ENCODE measurements at regions not wholly inside any gene's neighbourhood (a gene's known extent, or its start where the extent isn't known, plus 50 kb on each side); places are given as distances from the start of the nearest gene placed in this dataset.
A peak's percentile ranks its signal among the peaks of the same experiment; 100 is the strongest.

DNA sequence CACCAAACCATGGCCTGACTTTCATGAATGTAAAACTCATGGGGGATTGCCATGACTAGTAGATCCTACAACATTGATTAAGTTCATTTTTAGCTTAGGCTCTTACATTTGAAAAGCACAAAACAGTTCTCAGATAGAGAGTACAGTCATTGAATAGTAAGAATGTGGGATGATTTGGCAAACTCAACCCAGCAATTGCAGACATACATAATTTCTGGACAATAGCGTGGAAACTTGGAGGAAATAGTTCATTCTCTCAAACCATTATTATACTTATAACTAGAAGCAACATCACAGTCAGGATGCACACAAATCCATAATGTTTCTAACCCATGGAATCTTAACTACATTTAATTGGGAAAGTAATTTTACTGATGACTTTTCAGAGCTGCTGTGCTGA lies 598.2 kb downstream of the LMO4 start:
- no peak overlapping the region for H3K27ac ChIP-seq (ENCODE audit: insufficient read depth, low read length)
- no peak overlapping the region for H3K4me3 ChIP-seq (replicated peaks in 1 of 4; ENCODE audit: control extremely low read depth in 1 of 4, insufficient read depth in 1 of 4, low read depth in 3 of 4, low read length in 4 of 4)
- no peaks in the 10 kb centered on the region for H3K27me3 ChIP-seq (ENCODE audit: control insufficient read depth, insufficient read depth, low read length)
- H3K9me3 ChIP-seq (ENCODE audit: control insufficient read depth, insufficient read depth, low read depth, low read length), result no peaks in the 10 kb centered on the region
- H4K20me1 ChIP-seq (ENCODE audit: control insufficient read depth, extremely low read depth, insufficient read depth, low read length), result no peaks in the 10 kb centered on the region
- no peaks in the 10 kb centered on the region for H3K4me1 ChIP-seq (ENCODE audit: control insufficient read depth, extremely low read depth, insufficient read depth, low read length)
- DNase-seq (ENCODE audit: low read depth in 2 of 2), result peak in 1 of 2 donors; percentile 13
- no peaks in the 10 kb centered on the region for H3K36me3 ChIP-seq (ENCODE audit: control insufficient read depth, insufficient read depth, low read length)
- H3K4me2 ChIP-seq (ENCODE audit: extremely low read depth, insufficient read depth, low read length), result no peak overlapping the region
- TF ChIP-seq CTCF (conservative IDR thresholded peaks at IDR 0.05 in 1 of 2, IDR thresholded peaks at IDR 0.05 in 1 of 2; ENCODE audit: low read depth in 1 of 2, low read length in 2 of 2) (no peak), EZH2 (IDR thresholded peaks at IDR 0.05; ENCODE audit: low read length, missing control alignments) (no peak)
- no peaks in the 10 kb centered on the region for H3K79me2 ChIP-seq (ENCODE audit: control insufficient read depth, insufficient read depth, low read length)
- H3K9ac ChIP-seq (ENCODE audit: insufficient read depth, low read length), result no peak overlapping the region
- H2AFZ ChIP-seq (ENCODE audit: low read length), result no peak overlapping the region

GRCh38 chr1:87927391-87928280 lies 599.0 kb downstream of the LMO4 start:
- no peaks in the 10 kb centered on the region for H3K9me3 ChIP-seq (ENCODE audit: control insufficient read depth, insufficient read depth, low read depth, low read length)
- no peak overlapping the region for H3K27ac ChIP-seq (ENCODE audit: insufficient read depth, low read length)
- no peak overlapping the region for H2AFZ ChIP-seq (ENCODE audit: low read length)
- H4K20me1 ChIP-seq (ENCODE audit: control insufficient read depth, extremely low read depth, insufficient read depth, low read length), result no peaks in the 10 kb centered on the region
- TF ChIP-seq CTCF (conservative IDR thresholded peaks at IDR 0.05 in 1 of 2, IDR thresholded peaks at IDR 0.05 in 1 of 2; ENCODE audit: low read depth in 1 of 2, low read length in 2 of 2) (no peak), EZH2 (IDR thresholded peaks at IDR 0.05; ENCODE audit: low read length, missing control alignments) (no peak)
- H3K27me3 ChIP-seq (ENCODE audit: control insufficient read depth, insufficient read depth, low read length), result no peaks in the 10 kb centered on the region
- no peak overlapping the region for H3K9ac ChIP-seq (ENCODE audit: insufficient read depth, low read length)
- no peak overlapping the region for H3K4me2 ChIP-seq (ENCODE audit: extremely low read depth, insufficient read depth, low read length)
- H3K4me3 ChIP-seq (replicated peaks in 1 of 4; ENCODE audit: control extremely low read depth in 1 of 4, insufficient read depth in 1 of 4, low read depth in 3 of 4, low read length in 4 of 4), result no peak overlapping the region
- DNase-seq (ENCODE audit: low read depth in 2 of 2), result peak in 1 of 2 donors; percentile 74
- no peaks in the 10 kb centered on the region for H3K36me3 ChIP-seq (ENCODE audit: control insufficient read depth, insufficient read depth, low read length)
- H3K4me1 ChIP-seq (ENCODE audit: control insufficient read depth, extremely low read depth, insufficient read depth, low read length), result no peaks in the 10 kb centered on the region
- no peaks in the 10 kb centered on the region for H3K79me2 ChIP-seq (ENCODE audit: control insufficient read depth, insufficient read depth, low read length)

GRCh38 chr1:87928623-87929022 lies 599.9 kb downstream of the LMO4 start:
- no peak overlapping the region for H3K4me3 ChIP-seq (replicated peaks in 1 of 4; ENCODE audit: control extremely low read depth in 1 of 4, insufficient read depth in 1 of 4, low read depth in 3 of 4, low read length in 4 of 4)
- no peaks in the 10 kb centered on the region for H3K36me3 ChIP-seq (ENCODE audit: control insufficient read depth, insufficient read depth, low read length)
- H4K20me1 ChIP-seq (ENCODE audit: control insufficient read depth, extremely low read depth, insufficient read depth, low read length), result no peaks in the 10 kb centered on the region
- no peaks in the 10 kb centered on the region for H3K79me2 ChIP-seq (ENCODE audit: control insufficient read depth, insufficient read depth, low read length)
- no peaks in the 10 kb centered on the region for H3K4me1 ChIP-seq (ENCODE audit: control insufficient read depth, extremely low read depth, insufficient read depth, low read length)
- H2AFZ ChIP-seq (ENCODE audit: low read length), result no peak overlapping the region
- TF ChIP-seq CTCF (conservative IDR thresholded peaks at IDR 0.05 in 1 of 2, IDR thresholded peaks at IDR 0.05 in 1 of 2; ENCODE audit: low read depth in 1 of 2, low read length in 2 of 2), result no peak
- no peak for TF ChIP-seq EZH2 (IDR thresholded peaks at IDR 0.05; ENCODE audit: low read length, missing control alignments)
- no peak overlapping the region for H3K4me2 ChIP-seq (ENCODE audit: extremely low read depth, insufficient read depth, low read length)
- H3K27ac ChIP-seq (ENCODE audit: insufficient read depth, low read length), result no peak overlapping the region
- H3K9ac ChIP-seq (ENCODE audit: insufficient read depth, low read length), result no peak overlapping the region
- no peaks in the 10 kb centered on the region for H3K27me3 ChIP-seq (ENCODE audit: control insufficient read depth, insufficient read depth, low read length)
- H3K9me3 ChIP-seq (ENCODE audit: control insufficient read depth, insufficient read depth, low read depth, low read length), result no peaks in the 10 kb centered on the region
- no peak for DNase-seq (ENCODE audit: low read depth in 2 of 2)

Measured in fibroblast of lung (primary cell).